ENCODE measurements at regions not wholly inside any gene's neighbourhood (a gene's known extent, or its start where the extent isn't known, plus 50 kb on each side); places are given as distances from the start of the nearest gene placed in this dataset.

DNA sequence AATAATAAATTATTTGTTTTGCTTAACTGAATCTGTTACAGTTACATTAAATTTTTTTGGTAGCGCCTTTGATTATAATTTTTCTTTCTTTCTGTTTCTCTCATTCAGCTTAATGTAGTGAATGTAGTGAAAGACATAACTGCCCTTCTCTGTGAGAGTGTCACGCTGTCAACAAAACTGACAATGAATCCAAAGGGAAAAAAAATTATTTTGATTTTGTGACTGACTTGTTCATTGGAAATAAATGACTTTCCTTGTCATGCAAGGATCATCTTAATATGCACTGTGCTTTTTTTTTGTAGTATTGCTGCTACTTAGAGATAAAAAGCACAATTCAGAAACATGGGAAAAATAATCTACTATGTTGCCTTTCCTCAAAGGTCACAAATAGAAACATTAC, 1196.4 kb downstream of the PCDH17 start:
- ChIA-PET SMC1A (ENCODE audit: uncharacterized antibody, unreplicated experiment) (interaction anchor here (1.6 kb wide), 1 partner anchor 13 kb away, joined by 3 read pairs; no protein-coding TSS in a partner anchor), CTCF (no interaction called here), RAD21 (ENCODE audit: unreplicated experiment) (no interaction called here), POLR2A (no interaction called here)
- Histone ChIP-seq H3K9ac (ENCODE audit: control insufficient read depth, insufficient read depth, low read length) (no peak overlapping the region), H3K9me3 (replicated peaks; ENCODE audit: control insufficient read depth, insufficient read depth, low read length) (no peaks in the 10 kb centered on the region), H3K4me2 (ENCODE audit: control insufficient read depth, insufficient read depth) (no peak overlapping the region), H3K27me3 (replicated peaks in 1 of 2; ENCODE audit: control insufficient read depth in 2 of 2, insufficient read depth in 2 of 2, low read length in 1 of 2) (no peaks in the 10 kb centered on the region), H3K4me1 (ENCODE audit: control insufficient read depth, insufficient read depth, low read length) (no peaks in the 10 kb centered on the region), H3K4me3 (no peak overlapping the region), H2AFZ (ENCODE audit: control insufficient read depth, low read depth, low read length) (no peak overlapping the region), H3K36me3 (ENCODE audit: control insufficient read depth in 2 of 2, insufficient read depth in 2 of 2, low read length in 1 of 2) (no peaks in the 10 kb centered on the region), H3K27ac (ENCODE audit: control insufficient read depth, insufficient read depth) (no peak overlapping the region), H4K20me1 (ENCODE audit: control insufficient read depth, insufficient read depth) (no peaks in the 10 kb centered on the region), H3K79me2 (ENCODE audit: control insufficient read depth, insufficient read depth, low read length) (no peaks in the 10 kb centered on the region)
- 5% methylated on average over 2 of the region's 2 CpGs for WGBS (ENCODE audit: insufficient coverage, insufficient replicate concordance, low lambda C conversion rate, missing lambda C conversion rate)
- DNase-seq (ENCODE audit: low read depth, low spot score) (no peak), ATAC-seq (no peak), FAIRE-seq (no peak)
- intact Hi-C loops (cut with micrococcal nuclease; ENCODE audit: unreplicated experiment) (no loop called here), in situ Hi-C loops (cut with MboI) (loop anchor here (10.0 kb wide), 1 partner anchor 63 kb away; no protein-coding TSS in a partner anchor)
- no TSS peak for BruUV-seq (replicated peaks)
- TF ChIP-seq, protein P1, sequence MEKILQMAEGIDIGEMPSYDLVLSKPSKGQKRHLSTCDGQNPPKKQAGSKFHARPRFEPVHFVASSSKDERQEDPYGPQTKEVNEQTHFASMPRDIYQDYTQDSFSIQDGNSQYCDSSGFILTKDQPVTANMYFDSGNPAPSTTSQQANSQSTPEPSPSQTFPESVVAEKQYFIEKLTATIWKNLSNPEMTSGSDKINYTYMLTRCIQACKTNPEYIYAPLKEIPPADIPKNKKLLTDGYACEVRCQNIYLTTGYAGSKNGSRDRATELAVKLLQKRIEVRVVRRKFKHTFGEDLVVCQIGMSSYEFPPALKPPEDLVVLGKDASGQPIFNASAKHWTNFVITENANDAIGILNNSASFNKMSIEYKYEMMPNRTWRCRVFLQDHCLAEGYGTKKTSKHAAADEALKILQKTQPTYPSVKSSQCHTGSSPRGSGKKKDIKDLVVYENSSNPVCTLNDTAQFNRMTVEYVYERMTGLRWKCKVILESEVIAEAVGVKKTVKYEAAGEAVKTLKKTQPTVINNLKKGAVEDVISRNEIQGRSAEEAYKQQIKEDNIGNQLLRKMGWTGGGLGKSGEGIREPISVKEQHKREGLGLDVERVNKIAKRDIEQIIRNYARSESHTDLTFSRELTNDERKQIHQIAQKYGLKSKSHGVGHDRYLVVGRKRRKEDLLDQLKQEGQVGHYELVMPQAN (conservative IDR thresholded peaks at IDR 0.05), result no peak
- TF ChIP-seq, protein P2, sequence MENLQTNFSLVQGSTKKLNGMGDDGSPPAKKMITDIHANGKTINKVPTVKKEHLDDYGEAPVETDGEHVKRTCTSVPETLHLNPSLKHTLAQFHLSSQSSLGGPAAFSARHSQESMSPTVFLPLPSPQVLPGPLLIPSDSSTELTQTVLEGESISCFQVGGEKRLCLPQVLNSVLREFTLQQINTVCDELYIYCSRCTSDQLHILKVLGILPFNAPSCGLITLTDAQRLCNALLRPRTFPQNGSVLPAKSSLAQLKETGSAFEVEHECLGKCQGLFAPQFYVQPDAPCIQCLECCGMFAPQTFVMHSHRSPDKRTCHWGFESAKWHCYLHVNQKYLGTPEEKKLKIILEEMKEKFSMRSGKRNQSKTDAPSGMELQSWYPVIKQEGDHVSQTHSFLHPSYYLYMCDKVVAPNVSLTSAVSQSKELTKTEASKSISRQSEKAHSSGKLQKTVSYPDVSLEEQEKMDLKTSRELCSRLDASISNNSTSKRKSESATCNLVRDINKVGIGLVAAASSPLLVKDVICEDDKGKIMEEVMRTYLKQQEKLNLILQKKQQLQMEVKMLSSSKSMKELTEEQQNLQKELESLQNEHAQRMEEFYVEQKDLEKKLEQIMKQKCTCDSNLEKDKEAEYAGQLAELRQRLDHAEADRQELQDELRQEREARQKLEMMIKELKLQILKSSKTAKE (IDR thresholded peaks at IDR 0.05; ENCODE audit: low read depth, poor library complexity, severe bottlenecking), result no peak
- TF ChIP-seq, protein P3, sequence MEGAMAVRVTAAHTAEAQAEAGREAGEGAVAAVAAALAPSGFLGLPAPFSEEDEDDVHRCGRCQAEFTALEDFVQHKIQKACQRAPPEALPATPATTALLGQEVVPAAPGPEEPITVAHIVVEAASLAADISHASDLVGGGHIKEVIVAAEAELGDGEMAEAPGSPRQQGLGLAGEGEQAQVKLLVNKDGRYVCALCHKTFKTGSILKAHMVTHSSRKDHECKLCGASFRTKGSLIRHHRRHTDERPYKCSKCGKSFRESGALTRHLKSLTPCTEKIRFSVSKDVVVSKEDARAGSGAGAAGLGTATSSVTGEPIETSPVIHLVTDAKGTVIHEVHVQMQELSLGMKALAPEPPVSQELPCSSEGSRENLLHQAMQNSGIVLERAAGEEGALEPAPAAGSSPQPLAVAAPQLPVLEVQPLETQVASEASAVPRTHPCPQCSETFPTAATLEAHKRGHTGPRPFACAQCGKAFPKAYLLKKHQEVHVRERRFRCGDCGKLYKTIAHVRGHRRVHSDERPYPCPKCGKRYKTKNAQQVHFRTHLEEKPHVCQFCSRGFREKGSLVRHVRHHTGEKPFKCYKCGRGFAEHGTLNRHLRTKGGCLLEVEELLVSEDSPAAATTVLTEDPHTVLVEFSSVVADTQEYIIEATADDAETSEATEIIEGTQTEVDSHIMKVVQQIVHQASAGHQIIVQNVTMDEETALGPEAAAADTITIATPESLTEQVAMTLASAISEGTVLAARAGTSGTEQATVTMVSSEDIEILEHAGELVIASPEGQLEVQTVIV (IDR thresholded peaks at IDR 0.05; ENCODE audit: borderline replicate concordance, partially characterized antibody), result no peak
- TF ChIP-seq SUPT20H (IDR thresholded peaks at IDR 0.05; ENCODE audit: borderline replicate concordance, control insufficient read depth, low read depth, low read length), result no peak
- TF ChIP-seq PML (IDR thresholded peaks at IDR 0.05; ENCODE audit: low read length), result no peak
- TF ChIP-seq IKZF2 (IDR thresholded peaks at IDR 0.05), result no peak
- TF ChIP-seq NFXL1 (IDR thresholded peaks at IDR 0.05; ENCODE audit: borderline replicate concordance), result no peak
- TF ChIP-seq RAD21 (IDR thresholded peaks at IDR 0.05; ENCODE audit: insufficient read depth, low read depth, low read length), result no peak
- TF ChIP-seq, protein P4, sequence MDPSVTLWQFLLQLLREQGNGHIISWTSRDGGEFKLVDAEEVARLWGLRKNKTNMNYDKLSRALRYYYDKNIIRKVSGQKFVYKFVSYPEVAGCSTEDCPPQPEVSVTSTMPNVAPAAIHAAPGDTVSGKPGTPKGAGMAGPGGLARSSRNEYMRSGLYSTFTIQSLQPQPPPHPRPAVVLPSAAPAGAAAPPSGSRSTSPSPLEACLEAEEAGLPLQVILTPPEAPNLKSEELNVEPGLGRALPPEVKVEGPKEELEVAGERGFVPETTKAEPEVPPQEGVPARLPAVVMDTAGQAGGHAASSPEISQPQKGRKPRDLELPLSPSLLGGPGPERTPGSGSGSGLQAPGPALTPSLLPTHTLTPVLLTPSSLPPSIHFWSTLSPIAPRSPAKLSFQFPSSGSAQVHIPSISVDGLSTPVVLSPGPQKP (IDR thresholded peaks at IDR 0.05; ENCODE audit: low read depth, low read length), result no peak
- no peak for TF ChIP-seq CHD2 (IDR thresholded peaks at IDR 0.05; ENCODE audit: borderline replicate concordance, low read depth, low read length)
- no peak for TF ChIP-seq SIX5 (IDR thresholded peaks at IDR 0.05; ENCODE audit: low read depth, low read length, severe bottlenecking)
- TF ChIP-seq, protein P5, sequence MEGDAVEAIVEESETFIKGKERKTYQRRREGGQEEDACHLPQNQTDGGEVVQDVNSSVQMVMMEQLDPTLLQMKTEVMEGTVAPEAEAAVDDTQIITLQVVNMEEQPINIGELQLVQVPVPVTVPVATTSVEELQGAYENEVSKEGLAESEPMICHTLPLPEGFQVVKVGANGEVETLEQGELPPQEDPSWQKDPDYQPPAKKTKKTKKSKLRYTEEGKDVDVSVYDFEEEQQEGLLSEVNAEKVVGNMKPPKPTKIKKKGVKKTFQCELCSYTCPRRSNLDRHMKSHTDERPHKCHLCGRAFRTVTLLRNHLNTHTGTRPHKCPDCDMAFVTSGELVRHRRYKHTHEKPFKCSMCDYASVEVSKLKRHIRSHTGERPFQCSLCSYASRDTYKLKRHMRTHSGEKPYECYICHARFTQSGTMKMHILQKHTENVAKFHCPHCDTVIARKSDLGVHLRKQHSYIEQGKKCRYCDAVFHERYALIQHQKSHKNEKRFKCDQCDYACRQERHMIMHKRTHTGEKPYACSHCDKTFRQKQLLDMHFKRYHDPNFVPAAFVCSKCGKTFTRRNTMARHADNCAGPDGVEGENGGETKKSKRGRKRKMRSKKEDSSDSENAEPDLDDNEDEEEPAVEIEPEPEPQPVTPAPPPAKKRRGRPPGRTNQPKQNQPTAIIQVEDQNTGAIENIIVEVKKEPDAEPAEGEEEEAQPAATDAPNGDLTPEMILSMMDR (IDR thresholded peaks at IDR 0.05 in 2 of 3, conservative IDR thresholded peaks at IDR 0.05 in 1 of 3; ENCODE audit: control insufficient read depth in 2 of 3, extremely low read depth in 1 of 3, insufficient read depth in 1 of 3, low read depth in 3 of 3, low read length in 3 of 3), result no peak
- no peak for TF ChIP-seq KLF5 (IDR thresholded peaks at IDR 0.05; ENCODE audit: partially characterized antibody)
- TF ChIP-seq RUNX3 (IDR thresholded peaks at IDR 0.05; ENCODE audit: low read length), result no peak
- TF ChIP-seq TCF7 (IDR thresholded peaks at IDR 0.05; ENCODE audit: borderline replicate concordance), result no peak
